ENCODE measurements at regions not wholly inside any gene's neighbourhood (a gene's known extent, or its start where the extent isn't known, plus 50 kb on each side); places are given as distances from the start of the nearest gene placed in this dataset.
"Not testable (repeated sequence)": the region's sequence is repeated elsewhere in the genome, so short reads cannot be mapped to it uniquely, and the experiment has no call there.

DNA sequence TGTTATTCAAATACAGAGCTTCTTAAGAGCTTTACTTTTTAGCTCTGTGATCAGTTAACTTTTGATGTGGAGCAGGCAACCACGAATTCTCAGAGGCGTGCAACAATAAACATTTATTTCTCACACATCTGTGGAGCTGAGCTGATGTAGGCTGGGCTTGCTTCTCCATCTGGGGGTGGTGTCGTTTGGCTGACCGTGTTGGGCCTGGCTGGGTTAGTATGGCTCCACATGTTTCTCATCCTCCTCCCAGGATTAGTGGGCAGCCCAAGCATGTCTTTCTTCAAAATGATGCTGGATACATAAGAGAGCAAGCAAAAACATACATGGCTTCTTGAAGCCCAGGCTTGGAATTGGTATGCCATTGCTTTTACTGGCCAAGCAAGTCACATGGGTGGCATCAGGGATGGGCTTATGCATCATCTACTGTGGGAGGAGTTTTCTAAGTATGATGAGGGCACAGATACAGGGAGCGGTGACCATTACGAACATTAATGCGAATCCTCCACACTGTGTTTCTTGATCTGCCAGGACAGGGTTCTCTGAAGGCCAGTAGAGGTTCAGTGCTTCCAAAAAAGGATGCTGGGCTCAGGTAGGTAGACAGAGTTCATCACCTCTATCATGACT lies 157.0 kb upstream of the TNP1 start:
- no peak overlapping the region for H3K4me3 ChIP-seq

DNA sequence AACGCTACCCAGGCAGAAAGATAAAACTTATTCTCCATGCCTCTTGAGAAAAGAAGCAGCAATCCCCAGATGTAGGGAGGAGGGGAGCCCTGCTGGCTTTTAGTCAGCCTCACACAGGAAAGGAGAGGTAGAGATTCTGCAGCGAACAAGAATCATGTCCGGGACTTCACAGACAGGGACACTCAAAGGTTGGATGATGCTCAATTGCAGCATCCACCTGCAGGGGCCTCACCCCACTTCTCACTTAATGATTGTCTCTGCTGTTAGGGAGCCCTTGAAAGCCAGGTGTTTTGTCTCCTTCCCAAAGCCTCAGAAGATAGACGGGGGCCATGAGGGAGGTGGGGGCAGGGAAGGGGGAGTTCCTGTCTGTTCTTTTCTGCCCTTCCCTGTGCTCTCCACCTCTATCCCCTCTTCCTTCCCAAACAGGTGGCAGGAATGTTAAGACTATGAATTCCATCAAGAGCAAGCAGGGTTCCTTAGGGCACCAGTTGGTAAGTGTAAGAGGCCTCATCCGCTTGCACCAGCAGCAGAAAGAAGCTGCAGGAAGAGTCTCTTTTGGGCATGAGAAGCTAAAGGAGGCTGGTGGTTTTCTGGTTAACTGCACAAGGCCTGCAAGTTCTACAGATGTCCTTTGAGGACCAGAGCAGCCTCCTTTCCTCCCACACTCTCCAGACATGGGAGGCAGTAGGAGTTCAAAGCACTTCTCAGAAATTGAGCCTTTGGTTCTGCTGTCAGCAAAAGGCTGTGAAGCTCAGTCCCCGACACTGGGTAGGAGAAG lies 154.7 kb upstream of the TNP1 start:
- Histone ChIP-seq H3K27ac (no peak overlapping the region), H3K4me3 (no peak overlapping the region)

More for the DNA sequence above, 157.0 kb upstream of the TNP1 start:
- peak overlapping the region in 11 of 21 experiments; percentile 8 to 74 (median 37) for H3K27ac ChIP-seq

DNA sequence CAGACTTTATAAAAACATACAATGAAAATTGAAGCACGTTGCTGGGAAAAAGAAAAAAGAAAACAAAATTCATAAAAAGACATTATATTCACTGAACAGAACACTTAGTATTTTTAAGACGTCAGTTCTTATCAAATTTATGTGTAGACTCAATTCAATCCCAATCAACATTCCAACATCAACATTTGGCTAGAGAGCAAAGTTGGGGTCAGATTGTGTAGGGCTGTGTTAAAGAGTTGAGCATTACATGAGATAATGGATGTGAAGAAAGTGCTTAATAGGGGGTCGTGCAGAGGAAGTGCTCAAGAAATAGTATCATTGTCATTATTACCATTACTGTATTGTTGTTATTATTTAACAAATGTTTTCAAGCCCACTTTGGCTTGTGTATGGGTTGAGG lies 154.1 kb upstream of the TNP1 start:
- Histone ChIP-seq H3K27ac (no peak overlapping the region), H3K4me3 (no peak overlapping the region)

DNA sequence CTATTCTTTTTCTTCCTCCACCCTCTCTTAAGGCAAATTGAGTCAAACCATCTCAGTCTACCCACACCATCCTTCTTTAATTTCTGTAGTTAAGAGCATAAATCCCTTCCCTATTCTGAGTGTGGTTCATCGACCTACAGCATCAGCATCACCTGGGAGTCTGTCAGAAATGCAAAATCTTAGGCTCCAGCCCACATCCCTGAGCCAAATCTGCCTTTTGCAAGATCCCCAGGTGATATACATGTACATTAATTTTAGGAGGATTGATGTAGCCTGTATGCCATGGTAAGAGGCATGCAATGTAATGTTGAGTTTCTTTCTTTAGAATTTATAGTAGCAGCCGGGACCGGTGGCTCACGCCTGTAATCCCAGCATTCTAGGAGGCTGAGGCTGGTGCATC lies 151.7 kb upstream of the TNP1 start:
- Histone ChIP-seq H3K4me3 (no peak overlapping the region), H3K27ac (no peak overlapping the region)

DNA sequence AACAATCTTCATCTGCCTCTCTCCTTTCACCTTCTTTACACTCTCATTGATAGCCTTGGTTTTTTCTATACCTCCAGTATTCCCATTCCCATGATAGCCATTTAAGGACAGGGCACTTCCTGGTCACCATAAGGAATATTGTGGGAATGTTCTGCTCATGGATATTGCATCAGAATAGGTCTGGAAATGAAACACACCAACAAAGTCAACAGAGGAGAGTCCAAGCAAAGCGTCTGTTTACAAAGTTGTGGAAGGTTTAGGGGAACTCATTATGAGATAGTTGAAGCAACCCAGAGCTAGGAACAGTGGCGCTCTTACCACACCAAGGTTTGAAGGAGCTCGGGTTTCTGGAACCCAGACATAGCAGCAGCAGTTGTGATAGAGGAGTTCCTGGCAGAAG lies 150.3 kb upstream of the TNP1 start:
- H3K27ac ChIP-seq, result no peak overlapping the region
- H3K4me3 ChIP-seq, result no peak overlapping the region

DNA sequence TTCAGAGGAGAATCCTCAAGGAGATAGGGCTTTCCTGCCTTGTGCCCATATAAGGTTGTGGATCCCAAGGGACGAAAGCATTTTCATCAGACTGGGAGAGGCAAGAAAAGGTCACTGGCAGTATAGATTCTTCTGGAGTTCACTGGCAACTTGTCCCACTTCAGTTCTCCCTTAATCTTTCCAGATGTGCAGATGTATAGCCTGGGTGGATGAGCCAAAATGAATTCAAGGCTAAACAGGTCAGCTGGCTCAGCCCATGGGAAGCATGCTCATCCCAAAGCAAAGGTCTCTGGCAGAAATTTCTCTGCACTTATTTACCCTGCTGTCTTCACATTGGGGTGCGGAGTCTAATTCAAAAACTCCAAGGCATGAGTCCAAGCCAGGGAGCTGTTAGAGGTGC lies 148.9 kb upstream of the TNP1 start:
- Histone ChIP-seq H3K4me3 (no peak overlapping the region), H3K27ac (no peak overlapping the region)

DNA sequence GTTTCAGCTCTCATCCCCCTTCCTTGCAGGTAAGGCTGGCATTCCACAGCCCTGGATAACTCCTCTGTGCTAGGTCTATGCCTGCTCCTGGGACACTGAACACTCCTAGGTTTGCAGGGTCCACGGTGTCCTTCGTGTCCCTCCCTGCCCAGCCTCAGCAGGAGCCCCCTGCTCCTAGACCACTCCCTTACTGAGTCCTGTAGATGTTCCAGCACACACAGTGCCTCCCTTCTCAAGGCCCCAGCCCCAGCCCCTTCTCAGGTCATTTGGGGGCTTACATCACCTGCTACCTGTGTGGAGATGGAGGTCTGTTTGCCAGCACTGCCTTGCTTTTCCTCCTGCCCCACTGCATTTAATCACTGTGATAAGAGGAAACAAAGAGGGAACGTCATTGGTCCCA lies 146.4 kb upstream of the TNP1 start:
- H3K27ac ChIP-seq, result no peak overlapping the region
- no peak overlapping the region for H3K4me3 ChIP-seq

DNA sequence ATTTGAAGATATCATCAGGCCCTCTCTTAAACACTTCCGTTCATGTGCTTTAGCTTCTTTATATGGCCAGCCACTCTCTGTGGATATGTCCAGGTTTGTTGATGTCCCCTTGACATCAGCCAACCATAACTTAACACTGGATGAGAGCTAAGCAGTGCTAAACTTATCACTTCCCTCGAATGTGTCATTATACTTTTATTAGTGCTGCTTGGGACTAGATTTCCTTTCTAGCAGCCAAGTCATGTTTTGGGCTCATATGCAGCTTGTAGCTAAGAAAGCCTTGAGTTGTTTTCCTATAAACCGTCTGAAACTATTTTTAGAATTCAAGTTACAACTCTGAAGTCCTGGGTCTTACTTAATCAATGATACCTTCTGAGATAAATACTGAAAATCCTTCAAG lies 144.8 kb upstream of the TNP1 start:
- H3K4me3 ChIP-seq, result no peak overlapping the region

DNA sequence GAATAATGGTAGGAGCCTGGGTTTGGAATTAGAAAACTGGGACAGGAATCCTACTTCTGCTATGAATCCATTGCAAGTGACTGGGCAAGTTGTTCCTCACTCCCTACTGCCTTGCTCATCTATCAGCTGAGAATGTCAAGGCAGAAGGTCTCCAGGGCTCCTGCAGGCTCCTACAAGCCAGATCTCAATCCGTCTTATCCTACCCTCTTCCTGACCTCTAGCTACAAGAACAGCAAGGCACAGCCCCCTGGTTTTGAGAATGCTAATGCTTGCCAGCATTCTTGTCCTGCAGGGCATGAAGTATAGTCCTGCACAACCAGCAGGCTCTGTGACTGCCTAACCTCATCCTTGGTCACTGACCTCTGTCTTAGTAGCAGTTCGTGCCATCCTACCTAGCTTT lies 141.9 kb upstream of the TNP1 start:
- Histone ChIP-seq H3K4me3 (no peak overlapping the region), H3K27ac (no peak overlapping the region)

More for the DNA sequence above, 144.8 kb upstream of the TNP1 start:
- H3K27ac ChIP-seq, result peak overlapping the region in 3 of 21 experiments; percentile 17 to 47 (median 43)

DNA sequence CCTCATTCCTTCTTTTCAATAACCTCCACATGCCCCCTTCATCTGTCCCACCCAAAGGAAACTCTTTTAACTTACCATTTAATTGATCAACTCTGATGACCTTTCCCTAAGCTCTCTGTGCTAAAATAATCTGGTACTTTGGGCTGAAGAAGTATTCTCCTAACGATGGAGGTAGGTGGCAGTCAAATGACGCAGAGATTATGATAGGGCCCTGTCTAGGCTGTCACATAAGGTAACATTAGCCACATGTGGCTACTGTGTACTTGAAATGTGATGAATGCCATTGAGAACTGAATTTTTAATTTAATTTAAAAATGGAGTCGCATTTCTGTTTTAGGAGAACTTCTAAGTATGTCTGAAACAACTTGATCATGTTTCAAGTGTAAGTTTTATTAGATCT lies 140.5 kb upstream of the TNP1 start:
- Histone ChIP-seq H3K27ac (no peak overlapping the region), H3K4me3 (no peak overlapping the region)

DNA sequence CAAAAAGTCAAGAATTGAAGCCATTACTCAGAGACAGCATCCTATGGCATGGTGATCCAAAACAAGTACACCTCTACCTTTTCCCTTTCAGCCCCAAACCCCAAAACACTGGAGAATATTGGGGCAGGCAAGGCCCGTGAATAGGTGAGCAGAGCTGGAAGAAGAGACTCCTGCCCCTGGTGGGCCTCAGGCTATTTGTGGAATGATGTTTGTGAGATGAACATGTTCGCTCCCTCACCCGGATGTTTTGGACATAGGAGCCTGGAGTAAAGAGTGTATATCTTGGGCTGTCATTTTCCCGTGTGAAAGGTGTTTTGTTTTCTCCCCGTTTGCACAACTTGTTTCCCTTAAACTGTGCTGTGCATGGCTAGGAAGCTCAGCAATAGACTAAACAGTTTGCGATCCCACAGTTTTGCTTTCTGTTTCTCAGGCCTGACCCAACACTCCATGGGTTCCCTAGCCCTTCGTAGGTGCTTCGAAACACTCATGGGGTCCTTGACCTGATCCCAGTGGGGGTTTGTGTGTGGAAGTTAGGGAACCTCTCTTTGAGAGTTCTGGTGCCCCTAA lies 136.5 kb upstream of the TNP1 start:
- Histone ChIP-seq H3K27ac (no peak overlapping the region), H3K4me3 (no peak overlapping the region)

DNA sequence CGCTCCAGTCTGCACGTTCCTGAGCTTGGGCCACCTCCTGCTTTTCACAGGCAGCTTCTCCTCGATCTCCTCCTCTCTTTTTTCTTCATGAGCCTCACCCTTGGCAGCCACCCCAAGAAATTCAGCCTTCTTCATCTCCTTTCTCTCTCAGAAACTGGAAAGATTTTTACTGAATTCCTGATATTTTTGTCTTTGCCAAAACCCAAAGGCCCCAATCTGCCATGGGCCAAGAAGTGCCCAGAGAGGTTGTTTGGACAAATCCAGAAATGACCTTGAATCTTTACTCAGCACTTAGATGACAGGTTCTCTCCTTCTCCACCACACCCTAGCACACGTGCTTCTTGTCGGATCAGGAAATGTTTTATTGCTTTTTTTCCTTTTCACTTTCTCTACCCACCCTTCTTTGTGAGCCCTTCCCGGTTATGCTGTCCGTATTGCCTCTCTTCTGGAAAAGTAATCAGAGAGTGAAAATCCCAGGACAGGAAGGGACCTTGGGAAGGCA lies 134.5 kb upstream of the TNP1 start:
- Histone ChIP-seq H3K4me3 (no peak overlapping the region), H3K27ac (peak overlapping the region in 6 of 21 experiments; percentile 20 to 66 (median 34))

DNA sequence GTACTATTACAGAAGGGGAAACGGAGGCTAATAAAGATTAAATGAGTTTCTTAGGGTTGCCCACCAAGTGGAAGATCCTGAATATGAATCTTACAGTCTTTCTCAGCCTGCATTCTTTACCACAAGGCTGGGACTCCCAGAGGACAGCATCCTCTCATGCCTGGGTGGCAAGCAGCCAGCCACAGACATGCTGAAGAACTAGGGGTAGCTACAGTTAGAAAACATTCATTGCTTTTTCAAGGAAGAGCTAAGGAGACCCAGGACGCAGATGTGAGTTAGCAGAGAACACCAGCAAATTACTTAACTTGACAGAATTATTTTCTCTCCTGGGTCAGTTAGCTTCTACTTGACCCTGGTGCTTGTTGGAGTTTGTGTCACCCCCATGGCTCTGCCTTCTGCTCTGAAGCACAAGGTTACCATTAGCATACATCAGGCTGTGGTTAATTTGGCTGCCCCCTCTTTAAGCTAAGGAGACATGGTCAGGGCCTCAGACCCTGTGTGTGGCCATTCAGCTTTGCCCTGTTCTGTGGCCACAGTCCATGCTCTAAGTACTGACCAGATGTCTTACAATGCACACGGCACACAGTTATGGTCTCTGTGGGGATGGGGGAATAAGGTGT lies 132.3 kb upstream of the TNP1 start:
- H3K27ac ChIP-seq, result peak overlapping the region in 2 of 21 experiments; percentile 0 to 27
- no peak overlapping the region for H3K4me3 ChIP-seq

DNA sequence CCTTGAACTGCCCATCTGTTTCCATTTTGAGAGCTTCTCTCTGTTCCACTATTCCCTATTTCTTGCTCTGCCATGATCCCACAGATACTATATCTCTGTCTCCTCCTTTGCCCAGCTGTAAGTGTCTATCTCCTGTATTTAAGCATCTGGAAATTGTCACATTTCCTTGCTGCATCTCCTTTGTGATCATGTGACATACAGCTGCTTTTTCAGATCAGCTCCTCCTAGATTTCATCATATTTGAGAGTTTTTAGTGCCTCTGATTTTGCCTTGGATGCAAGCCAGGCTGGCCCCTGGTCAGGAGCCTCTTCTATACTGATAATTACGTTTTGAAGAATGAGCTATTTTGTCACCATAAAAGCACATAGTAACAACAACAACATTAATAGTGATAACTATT lies 131.7 kb upstream of the TNP1 start:
- Histone ChIP-seq H3K4me3 (no peak overlapping the region), H3K27ac (no peak overlapping the region)

DNA sequence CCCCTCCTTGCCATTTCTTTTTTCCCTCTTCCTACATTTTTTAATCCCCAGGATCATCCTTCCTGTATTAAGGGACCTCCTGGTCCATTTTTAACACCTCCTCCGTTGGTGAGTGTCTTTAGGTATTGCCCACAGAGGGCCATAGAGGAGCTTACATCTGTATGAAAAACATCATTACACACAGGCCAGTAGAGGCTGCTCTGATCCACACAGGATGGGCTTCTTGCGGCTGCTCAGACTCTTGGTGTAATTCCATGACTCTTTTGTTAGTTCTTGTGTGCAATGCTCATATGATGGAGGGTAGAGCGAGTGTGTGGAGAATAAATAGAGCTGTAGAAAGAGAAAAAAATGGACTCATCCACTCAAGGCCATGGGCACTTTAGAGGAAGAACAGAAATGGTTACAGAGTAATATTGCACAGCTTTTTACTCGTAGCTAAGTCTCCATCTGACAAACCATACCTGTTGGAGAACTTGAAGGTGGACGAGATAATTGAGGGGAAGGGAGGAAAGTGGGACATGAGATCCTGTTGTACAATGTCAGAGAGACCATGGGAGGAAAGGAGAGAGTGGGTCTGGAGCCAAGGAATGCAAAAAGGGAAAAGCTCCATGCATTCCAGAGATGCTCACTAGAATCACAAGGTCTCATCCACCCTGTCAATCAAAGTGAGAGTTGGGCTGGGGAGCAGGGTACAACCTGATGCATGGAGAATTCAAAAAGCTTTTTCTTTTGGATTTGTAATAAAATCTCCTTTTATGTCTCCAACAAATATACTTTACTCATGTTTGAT lies 129.7 kb upstream of the TNP1 start:
- Histone ChIP-seq H3K4me3 (no peak overlapping the region), H3K27ac (peak overlapping the region in 1 of 21 experiments; percentile 25)

DNA sequence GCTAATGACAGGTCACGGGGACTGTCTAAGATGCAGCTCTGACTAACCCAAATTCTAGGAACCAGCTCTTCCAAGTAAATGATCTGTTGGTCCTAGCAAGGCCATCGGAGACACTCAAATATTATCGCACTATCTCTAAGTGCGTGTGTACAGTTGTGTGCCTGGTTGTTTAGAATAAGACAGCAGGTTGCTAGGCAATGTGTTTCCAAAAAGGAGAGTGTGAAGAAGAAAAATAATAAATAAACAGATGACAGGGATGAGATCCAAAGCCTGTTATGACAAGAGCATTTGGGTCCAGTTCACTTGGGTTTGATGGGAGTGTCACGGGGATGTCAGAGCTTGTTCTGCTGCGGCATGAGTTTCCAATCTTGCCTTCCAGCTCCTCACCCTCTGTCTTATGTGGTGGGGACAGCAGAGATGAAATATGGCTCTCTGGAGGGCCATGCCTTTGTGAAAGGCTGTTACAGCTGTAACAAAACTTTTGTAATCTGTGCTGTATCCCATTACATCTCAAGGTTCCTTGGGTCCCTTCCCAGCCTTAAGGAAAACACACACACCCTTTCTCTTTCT lies 127.5 kb upstream of the TNP1 start:
- Histone ChIP-seq H3K27ac (peak overlapping the region in 6 of 21 experiments; percentile 42 to 70 (median 57)), H3K4me3 (no peak overlapping the region)

DNA sequence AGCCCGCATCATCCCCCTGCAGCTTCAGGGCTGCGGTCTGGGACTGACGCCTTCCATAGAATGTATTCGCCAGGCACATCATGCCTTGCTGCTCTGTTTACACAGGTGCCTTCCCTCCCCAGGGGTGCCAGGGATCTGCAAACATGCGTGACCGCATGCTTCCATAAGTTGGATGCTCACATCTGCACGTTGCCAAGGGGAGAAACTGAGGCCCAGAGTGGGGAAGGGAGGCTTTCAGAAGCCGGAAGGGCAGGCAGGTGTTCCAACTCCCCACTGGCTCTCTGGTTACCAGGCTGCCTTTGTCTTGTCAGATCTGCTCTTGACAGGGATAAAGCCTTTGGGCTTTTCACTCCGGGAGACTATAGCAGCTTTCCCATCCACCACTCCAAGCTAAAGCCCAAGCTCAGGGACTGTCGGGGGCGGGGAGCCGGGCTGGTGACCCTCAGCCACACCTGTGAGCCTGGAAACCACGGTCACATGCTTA lies 125.8 kb upstream of the TNP1 start:
- H3K4me3 ChIP-seq, result no peak overlapping the region
- peak overlapping the region in 2 of 21 experiments; percentile 62 to 66 for H3K27ac ChIP-seq

DNA sequence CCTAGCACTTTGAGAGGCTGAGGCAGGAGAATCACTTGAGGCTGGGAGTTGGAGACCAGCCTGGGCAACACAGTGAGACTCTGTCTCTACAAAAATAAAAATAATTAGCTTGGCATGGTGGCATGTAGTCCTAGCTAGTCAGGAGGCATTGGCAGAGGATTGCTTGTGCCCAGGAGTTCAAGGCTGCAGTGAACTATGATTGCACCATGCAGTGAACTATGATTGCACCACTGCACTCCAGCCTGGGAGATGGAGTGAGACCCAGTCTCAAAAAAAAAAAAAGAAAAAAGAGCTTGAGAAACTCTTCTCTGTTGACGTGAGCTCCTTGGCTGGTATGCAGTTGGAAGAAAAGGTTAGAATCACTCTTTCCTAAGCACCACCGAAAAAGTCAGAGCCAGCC lies 125.1 kb upstream of the TNP1 start:
- H3K4me3 ChIP-seq, result no peak overlapping the region
- H3K27ac ChIP-seq, result peak overlapping the region in 1 of 21 experiments; percentile 66

DNA sequence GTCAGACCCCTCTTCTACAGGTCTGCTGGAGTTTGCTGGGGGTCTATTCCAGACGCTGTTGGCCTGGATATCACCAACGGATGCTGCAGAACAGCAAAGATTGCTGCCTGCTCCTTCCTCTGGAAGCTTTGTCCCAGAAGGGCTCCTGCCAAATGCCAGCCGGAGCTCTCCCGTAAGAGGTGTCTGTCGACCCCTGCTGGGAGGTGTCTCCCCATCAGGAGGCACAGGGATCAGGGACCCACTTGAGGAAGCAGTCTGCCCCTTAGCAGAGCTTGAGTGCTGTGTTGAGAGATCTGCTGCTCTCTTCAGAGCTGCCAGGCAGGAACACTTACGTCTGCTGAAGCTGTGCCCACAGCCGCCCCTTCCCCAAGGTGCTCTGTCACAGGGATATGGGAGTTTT lies 122.1 kb upstream of the TNP1 start:
- not testable (repeated sequence) for H3K4me3 ChIP-seq, H3K27ac ChIP-seq

Data from skin epidermis (tissue), 12 donors.